ENCODE measurements at regions not wholly inside any gene's neighbourhood (a gene's known extent, or its start where the extent isn't known, plus 50 kb on each side); places are given as distances from the start of the nearest gene placed in this dataset.

DNA sequence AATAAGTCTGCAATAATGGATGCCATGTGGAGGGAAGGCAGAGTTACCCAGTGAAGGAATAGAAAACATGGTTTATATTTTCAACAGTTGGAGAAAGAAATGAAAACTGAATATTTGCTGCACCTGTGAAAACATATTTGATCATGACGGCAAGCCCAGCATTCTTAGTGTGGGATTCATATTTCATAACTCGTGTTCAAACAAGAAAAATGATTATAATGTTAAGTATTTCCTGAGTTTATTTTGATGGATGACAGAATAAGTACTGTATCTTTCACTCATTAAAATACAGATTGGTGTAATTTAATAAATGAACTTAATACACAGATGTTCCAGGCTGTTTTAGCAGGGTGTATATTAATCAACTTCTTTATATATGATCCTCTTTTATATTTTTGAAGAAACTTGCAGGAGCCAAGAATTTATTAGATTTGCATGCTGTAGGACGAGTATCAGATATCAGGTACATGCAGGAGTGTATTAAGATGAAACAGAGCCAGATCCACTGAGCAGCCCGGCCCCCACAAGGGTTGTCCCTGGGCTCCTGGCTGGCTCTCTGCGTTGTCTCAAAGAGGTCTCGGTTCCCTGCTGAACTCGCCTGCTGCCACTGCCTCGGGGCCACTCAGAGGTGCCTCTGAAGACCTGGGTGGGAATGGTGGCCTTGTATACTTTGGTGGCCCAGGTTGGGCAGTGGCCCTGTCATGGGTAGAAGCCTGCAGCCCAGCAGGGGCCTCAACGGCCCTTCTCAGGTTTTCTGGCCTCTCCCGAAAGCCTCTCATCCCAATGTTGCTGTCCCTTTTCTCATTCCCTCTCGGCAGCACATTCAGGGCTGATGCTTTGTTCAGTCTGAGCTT lies 95.0 kb upstream of the LDAH start:
- Mint-ChIP-seq H3K27ac (no peak overlapping the region), H3K4me3 (no peak overlapping the region), H3K9me3 (no peaks in the 10 kb centered on the region), H3K4me1 (ENCODE audit: low read depth) (no peaks in the 10 kb centered on the region), H3K36me3 (ENCODE audit: low read depth) (no peaks in the 10 kb centered on the region), H3K27me3 (ENCODE audit: insufficient read depth) (peaks cover 8% of the 10 kb centered on the region; the same call in 1 of the 2 replicates)
- TF ChIP-seq, protein P1, sequence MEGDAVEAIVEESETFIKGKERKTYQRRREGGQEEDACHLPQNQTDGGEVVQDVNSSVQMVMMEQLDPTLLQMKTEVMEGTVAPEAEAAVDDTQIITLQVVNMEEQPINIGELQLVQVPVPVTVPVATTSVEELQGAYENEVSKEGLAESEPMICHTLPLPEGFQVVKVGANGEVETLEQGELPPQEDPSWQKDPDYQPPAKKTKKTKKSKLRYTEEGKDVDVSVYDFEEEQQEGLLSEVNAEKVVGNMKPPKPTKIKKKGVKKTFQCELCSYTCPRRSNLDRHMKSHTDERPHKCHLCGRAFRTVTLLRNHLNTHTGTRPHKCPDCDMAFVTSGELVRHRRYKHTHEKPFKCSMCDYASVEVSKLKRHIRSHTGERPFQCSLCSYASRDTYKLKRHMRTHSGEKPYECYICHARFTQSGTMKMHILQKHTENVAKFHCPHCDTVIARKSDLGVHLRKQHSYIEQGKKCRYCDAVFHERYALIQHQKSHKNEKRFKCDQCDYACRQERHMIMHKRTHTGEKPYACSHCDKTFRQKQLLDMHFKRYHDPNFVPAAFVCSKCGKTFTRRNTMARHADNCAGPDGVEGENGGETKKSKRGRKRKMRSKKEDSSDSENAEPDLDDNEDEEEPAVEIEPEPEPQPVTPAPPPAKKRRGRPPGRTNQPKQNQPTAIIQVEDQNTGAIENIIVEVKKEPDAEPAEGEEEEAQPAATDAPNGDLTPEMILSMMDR (IDR thresholded peaks at IDR 0.05), result no peak
- no peak for DNase-seq

DNA sequence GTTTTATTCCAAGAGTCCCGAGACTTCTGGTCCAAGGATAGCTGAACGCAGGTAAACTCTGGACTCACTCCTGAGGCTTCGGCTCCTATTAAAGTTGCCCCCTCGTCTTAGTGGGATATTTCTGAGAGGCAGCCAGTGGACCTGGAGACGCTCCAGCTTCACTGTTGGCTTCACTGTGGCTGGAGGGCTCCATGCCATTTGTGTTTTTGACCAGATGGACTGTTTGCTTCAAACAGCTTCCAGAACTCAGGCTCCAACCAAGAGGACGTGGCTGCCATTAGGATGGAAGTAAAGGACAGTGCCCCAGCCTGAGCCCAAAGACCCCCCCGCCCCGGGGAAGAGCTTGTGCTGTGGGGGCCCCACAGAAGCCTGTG lies 94.4 kb upstream of the LDAH start:
- Mint-ChIP-seq H3K4me1 (ENCODE audit: low read depth) (no peaks in the 10 kb centered on the region), H3K27me3 (ENCODE audit: insufficient read depth) (peaks cover 8% of the 10 kb centered on the region), H3K9me3 (no peaks in the 10 kb centered on the region), H3K36me3 (ENCODE audit: low read depth) (no peaks in the 10 kb centered on the region), H3K4me3 (no peak overlapping the region), H3K27ac (no peak overlapping the region)
- TF ChIP-seq, protein P1 (IDR thresholded peaks at IDR 0.05), result no peak
- DNase-seq, result no peak

DNA sequence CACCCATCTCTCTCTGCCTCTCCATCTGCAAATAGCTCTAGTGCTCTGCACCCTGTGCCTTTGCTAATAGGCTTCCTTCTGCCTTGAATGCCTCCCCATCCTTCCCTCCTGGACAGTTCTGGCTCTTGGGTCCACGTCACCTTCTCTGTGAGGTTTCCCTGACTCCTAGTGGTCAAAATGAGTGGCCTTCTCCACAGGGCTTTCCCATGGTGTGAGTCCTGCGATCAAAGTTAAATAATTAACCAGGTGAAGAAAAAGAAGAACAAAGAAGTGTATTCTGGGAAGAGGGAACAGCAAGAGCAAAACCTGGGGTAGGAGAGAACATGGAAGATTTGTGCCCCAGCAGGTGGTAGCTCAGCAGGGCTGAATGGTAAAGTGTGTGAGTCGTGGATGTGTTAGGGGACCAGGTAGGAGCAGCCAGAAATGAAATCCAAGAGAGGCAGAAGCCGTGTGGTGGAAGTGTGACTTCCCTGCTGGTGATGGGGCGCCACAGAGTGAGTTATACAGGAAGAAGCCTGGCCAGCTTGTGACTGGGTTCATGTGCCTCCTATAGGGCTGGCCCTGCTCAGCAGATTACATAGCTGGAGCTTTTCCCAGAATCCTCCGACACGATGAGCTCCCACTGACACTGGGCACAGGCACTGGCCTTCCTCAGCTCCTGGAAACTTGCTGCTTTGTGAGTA lies 93.8 kb upstream of the LDAH start:
- H3K4me3 Mint-ChIP-seq, result no peak overlapping the region
- H3K27ac Mint-ChIP-seq, result no peak overlapping the region
- TF ChIP-seq, protein P1 (IDR thresholded peaks at IDR 0.05), result peak; percentile 55
- H3K4me1 Mint-ChIP-seq (ENCODE audit: low read depth), result no peaks in the 10 kb centered on the region
- peaks cover 8% of the 10 kb centered on the region for H3K27me3 Mint-ChIP-seq (ENCODE audit: insufficient read depth)
- DNase-seq, result peak; percentile 12
- no peaks in the 10 kb centered on the region for H3K9me3 Mint-ChIP-seq
- no peaks in the 10 kb centered on the region for H3K36me3 Mint-ChIP-seq (ENCODE audit: low read depth)

- no peak for DNase-seq
- H3K36me3 Mint-ChIP-seq (ENCODE audit: low read depth), result no peaks in the 10 kb centered on the region
- no peaks in the 10 kb centered on the region for H3K4me1 Mint-ChIP-seq (ENCODE audit: low read depth)
- no peak overlapping the region for H3K27ac Mint-ChIP-seq
- no peaks in the 10 kb centered on the region for H3K9me3 Mint-ChIP-seq
- H3K27me3 Mint-ChIP-seq (ENCODE audit: insufficient read depth), result peaks cover 8% of the 10 kb centered on the region
- H3K4me3 Mint-ChIP-seq, result no peak overlapping the region
- TF ChIP-seq, protein P1 (IDR thresholded peaks at IDR 0.05), result no peak
Measured at GRCh38 chr2:20915271-20915670, 92.4 kb upstream of the LDAH start.

- Mint-ChIP-seq H3K4me1 (ENCODE audit: low read depth) (no peaks in the 10 kb centered on the region), H3K9me3 (no peaks in the 10 kb centered on the region), H3K36me3 (ENCODE audit: low read depth) (no peaks in the 10 kb centered on the region), H3K27ac (no peak overlapping the region), H3K27me3 (ENCODE audit: insufficient read depth) (peaks cover 8% of the 10 kb centered on the region), H3K4me3 (no peak overlapping the region)
- TF ChIP-seq, protein P1 (IDR thresholded peaks at IDR 0.05), result no peak
- DNase-seq, result no peak
Measured at GRCh38 chr2:20914771-20915170, 91.9 kb upstream of the LDAH start.

All from HFFc6 (cell line).